ENCODE measurements at regions not wholly inside any gene's neighbourhood (a gene's known extent, or its start where the extent isn't known, plus 50 kb on each side); places are given as distances from the start of the nearest gene placed in this dataset.

GRCh38 chr5:77832938-77833337, 56.8 kb upstream of the TBCA start:
- TF ChIP-seq, protein P1, sequence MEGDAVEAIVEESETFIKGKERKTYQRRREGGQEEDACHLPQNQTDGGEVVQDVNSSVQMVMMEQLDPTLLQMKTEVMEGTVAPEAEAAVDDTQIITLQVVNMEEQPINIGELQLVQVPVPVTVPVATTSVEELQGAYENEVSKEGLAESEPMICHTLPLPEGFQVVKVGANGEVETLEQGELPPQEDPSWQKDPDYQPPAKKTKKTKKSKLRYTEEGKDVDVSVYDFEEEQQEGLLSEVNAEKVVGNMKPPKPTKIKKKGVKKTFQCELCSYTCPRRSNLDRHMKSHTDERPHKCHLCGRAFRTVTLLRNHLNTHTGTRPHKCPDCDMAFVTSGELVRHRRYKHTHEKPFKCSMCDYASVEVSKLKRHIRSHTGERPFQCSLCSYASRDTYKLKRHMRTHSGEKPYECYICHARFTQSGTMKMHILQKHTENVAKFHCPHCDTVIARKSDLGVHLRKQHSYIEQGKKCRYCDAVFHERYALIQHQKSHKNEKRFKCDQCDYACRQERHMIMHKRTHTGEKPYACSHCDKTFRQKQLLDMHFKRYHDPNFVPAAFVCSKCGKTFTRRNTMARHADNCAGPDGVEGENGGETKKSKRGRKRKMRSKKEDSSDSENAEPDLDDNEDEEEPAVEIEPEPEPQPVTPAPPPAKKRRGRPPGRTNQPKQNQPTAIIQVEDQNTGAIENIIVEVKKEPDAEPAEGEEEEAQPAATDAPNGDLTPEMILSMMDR (IDR thresholded peaks at IDR 0.05), result no peak
- TF ChIP-seq POLR2A (IDR thresholded peaks at IDR 0.05) (no peak), POLR2AphosphoS5 (IDR thresholded peaks at IDR 0.05) (no peak), EP300 (IDR thresholded peaks at IDR 0.05) (no peak)

All from sigmoid colon (tissue), 4 donors.